GM18868 (cell line): ENCODE measurements at regions not wholly inside any gene's neighbourhood (a gene's known extent, or its start where the extent isn't known, plus 50 kb on each side); places are given as distances from the start of the nearest gene placed in this dataset.

ENCODE experiments used
- ATAC-seq: cut with Tn5 transposase; IDR thresholded peaks from one replicate; pipeline ENCODE4 v1.9.1; 2021; ENCODE audit warnings: mild to moderate bottlenecking, moderate library complexity; ENCODE audit not compliant: unreplicated experiment

- no peak for ATAC-seq
These were observed 170.0 kb downstream of the SEC61B start for GRCh38 chr9:99391937-99392594.

- no peak for ATAC-seq
These were observed 170.9 kb downstream of the SEC61B start for GRCh38 chr9:99392986-99393385.

- no peak for ATAC-seq
These were observed 171.9 kb downstream of the SEC61B start for GRCh38 chr9:99393993-99394392.

- no peak for ATAC-seq
These were observed 176.2 kb downstream of the SEC61B start for GRCh38 chr9:99398241-99398640.

GRCh38 chr9:99399474-99399873 lies 177.4 kb downstream of the SEC61B start:
- ATAC-seq, result no peak

- no peak for ATAC-seq
These were observed 178.2 kb downstream of the SEC61B start for GRCh38 chr9:99400184-99400731.

- no peak for ATAC-seq
These were observed 179.8 kb downstream of the SEC61B start for GRCh38 chr9:99401680-99402504.

- no peak for ATAC-seq
These were observed 181.3 kb downstream of the SEC61B start for GRCh38 chr9:99403371-99403770.

GRCh38 chr9:99405359-99405758 lies 183.3 kb downstream of the SEC61B start:
- ATAC-seq, result no peak

- ATAC-seq, result no peak
These were observed 184.9 kb downstream of the SEC61B start for GRCh38 chr9:99406939-99407338.

- no peak for ATAC-seq
These were observed 189.0 kb downstream of the SEC61B start for GRCh38 chr9:99411068-99411467.

GRCh38 chr9:99411479-99412115 lies 189.5 kb downstream of the SEC61B start:
- no peak for ATAC-seq

GRCh38 chr9:99412606-99413005 lies 190.5 kb downstream of the SEC61B start:
- ATAC-seq, result no peak

GRCh38 chr9:99414321-99414720 lies 192.2 kb downstream of the SEC61B start:
- ATAC-seq, result no peak

- peak; percentile 10 for ATAC-seq
These were observed 193.5 kb downstream of the SEC61B start for GRCh38 chr9:99415606-99416005.

- ATAC-seq, result peak; percentile 77
These were observed 193.9 kb downstream of the SEC61B start for GRCh38 chr9:99416007-99416406.

- ATAC-seq, result no peak
These were observed 197.0 kb downstream of the SEC61B start for GRCh38 chr9:99419070-99419469.

GRCh38 chr9:99421369-99421768 lies 199.3 kb downstream of the SEC61B start:
- no peak for ATAC-seq

GRCh38 chr9:99425124-99425523 lies 203.0 kb downstream of the SEC61B start:
- no peak for ATAC-seq

GRCh38 chr9:99425923-99426842 lies 204.1 kb downstream of the SEC61B start:
- ATAC-seq, result no peak

- no peak for ATAC-seq
These were observed 205.2 kb downstream of the SEC61B start for GRCh38 chr9:99427260-99427659.
